HFFc6 (cell line): ENCODE measurements at regions not wholly inside any gene's neighbourhood (a gene's known extent, or its start where the extent isn't known, plus 50 kb on each side); places are given as distances from the start of the nearest gene placed in this dataset.

Experiments
- DNase-seq: peaks from one replicate; pipeline ENCODE4 v3.0.0-alpha.2; 2018
- H3K27ac Mint-ChIP-seq: 2 replicates; pipeline ENCODE4 v1.8.0; 2020; ENCODE audit warnings: mild to moderate bottlenecking, mixed read lengths
- H3K27me3 Mint-ChIP-seq: 2 replicates; pipeline ENCODE4 v1.8.0; 2021; ENCODE audit warnings: mild to moderate bottlenecking, moderate library complexity, mixed read lengths; ENCODE audit not compliant: insufficient read depth
- H3K36me3 Mint-ChIP-seq: 2 replicates; pipeline ENCODE4 v1.8.0; 2021; ENCODE audit warnings: low read depth, mixed read lengths
- H3K4me1 Mint-ChIP-seq: 2 replicates; pipeline ENCODE4 v1.8.0; 2020; ENCODE audit warnings: low read depth, mixed read lengths
- H3K4me3 Mint-ChIP-seq: 2 replicates; pipeline ENCODE4 v1.8.0; 2020; ENCODE audit warnings: mild to moderate bottlenecking, moderate library complexity, mixed read lengths
- H3K9me3 Mint-ChIP-seq: 2 replicates; pipeline ENCODE4 v1.8.0; 2020; ENCODE audit warnings: mild to moderate bottlenecking, mixed read lengths
- TF ChIP-seq, protein P1 (sequence below): fragments of 200-600 bp; sonication (generic); IDR thresholded peaks from 2 replicates; pipeline ENCODE4 v1.5.0; 2021; ENCODE audit warnings: antibody characterized with exemption, mild to moderate bottlenecking

DNA sequence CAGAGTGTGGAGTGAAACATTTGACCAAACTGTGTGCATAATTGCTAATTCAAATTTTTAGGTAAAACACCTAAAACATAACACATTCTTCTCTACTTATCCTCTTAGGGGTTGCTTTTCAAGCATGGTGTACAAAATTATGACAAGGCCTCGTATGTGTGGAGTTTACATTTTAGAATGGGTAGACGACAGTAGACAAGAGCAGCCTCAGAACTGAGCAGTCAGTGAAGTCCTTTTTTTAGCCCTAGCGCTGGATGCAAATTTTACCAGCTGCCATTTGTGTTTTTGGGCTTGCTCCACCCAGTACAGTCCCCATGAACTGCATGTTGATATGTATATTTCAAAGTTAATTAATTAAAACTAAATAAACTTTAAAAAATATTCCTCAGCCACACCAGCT, 64.7 kb upstream of the TOP3B start:
- Mint-ChIP-seq H3K27me3 (peaks cover 21% of the 10 kb centered on the region), H3K36me3 (no peaks in the 10 kb centered on the region), H3K4me1 (no peaks in the 10 kb centered on the region), H3K4me3 (no peak overlapping the region), H3K9me3 (no peaks in the 10 kb centered on the region; the same call in 1 of the 2 replicates), H3K27ac (no peak overlapping the region)
- no peak for DNase-seq
- TF ChIP-seq, protein P1, sequence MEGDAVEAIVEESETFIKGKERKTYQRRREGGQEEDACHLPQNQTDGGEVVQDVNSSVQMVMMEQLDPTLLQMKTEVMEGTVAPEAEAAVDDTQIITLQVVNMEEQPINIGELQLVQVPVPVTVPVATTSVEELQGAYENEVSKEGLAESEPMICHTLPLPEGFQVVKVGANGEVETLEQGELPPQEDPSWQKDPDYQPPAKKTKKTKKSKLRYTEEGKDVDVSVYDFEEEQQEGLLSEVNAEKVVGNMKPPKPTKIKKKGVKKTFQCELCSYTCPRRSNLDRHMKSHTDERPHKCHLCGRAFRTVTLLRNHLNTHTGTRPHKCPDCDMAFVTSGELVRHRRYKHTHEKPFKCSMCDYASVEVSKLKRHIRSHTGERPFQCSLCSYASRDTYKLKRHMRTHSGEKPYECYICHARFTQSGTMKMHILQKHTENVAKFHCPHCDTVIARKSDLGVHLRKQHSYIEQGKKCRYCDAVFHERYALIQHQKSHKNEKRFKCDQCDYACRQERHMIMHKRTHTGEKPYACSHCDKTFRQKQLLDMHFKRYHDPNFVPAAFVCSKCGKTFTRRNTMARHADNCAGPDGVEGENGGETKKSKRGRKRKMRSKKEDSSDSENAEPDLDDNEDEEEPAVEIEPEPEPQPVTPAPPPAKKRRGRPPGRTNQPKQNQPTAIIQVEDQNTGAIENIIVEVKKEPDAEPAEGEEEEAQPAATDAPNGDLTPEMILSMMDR: no peak

DNA sequence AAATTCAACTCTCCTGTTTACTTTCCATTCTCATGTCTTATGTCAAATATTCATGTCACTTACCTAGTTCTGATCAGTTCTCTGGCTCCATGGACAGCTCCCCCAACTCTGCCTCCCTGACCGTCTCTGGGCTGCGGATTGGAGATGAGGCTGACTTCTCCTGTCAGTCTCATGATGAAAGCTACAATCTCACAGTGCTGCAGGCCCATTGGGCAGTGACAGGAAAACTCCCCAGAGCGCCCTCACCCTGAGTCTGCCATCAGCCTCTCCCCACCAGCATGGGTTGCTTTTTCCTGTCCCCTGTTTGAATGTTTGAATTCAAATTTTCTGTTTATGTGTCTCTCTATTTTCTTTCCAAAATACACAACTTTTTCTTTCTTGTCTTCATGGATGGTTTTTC, 63.8 kb upstream of the TOP3B start:
- Mint-ChIP-seq H3K9me3 (no peaks in the 10 kb centered on the region), H3K36me3 (no peaks in the 10 kb centered on the region), H3K4me3 (no peak overlapping the region), H3K27me3 (peaks cover 21% of the 10 kb centered on the region), H3K27ac (no peak overlapping the region), H3K4me1 (no peaks in the 10 kb centered on the region)
- TF ChIP-seq, protein P1: no peak
- DNase-seq: no peak

DNA sequence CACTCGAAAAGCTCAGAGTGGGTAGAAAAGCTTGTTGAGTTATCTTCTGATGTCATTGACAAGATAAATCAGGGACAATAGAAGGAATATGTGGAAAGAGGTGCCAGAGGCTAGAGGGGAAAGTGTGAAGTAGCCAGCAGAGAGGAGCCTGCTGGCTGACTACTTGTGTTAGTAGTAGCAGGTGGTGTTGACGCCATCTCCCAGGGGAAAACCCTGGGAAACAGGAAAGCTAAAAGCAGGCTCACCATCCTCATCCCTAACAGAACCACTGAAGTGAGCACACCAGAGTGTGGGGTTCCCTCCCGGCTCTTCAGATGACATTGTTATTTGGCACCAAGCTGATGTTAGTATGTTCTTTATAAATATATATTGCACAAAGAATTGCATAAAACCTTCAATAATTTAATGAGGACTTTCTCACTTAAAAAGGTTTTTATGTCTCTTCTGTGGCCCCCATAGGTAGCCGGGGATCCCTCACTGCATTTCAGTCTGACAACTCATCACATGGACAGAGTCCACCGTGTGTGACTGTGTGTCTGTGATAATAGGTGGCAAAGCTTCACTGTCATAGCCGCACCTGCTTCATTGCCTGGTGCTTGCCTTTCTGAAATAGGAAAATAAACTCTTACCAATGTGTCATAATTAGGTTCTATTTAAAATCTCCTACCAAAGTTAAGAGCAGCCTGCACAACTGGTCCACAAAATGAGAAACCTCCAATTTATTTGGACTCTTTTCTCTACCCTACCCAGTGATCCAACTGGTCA, 63.2 kb upstream of the TOP3B start:
- H3K36me3 Mint-ChIP-seq: no peaks in the 10 kb centered on the region
- TF ChIP-seq, protein P1: no peak
- no peak overlapping the region for H3K27ac Mint-ChIP-seq
- H3K9me3 Mint-ChIP-seq: no peaks in the 10 kb centered on the region
- H3K4me3 Mint-ChIP-seq: no peak overlapping the region
- DNase-seq: no peak
- H3K27me3 Mint-ChIP-seq: peaks cover 21% of the 10 kb centered on the region
- no peaks in the 10 kb centered on the region for H3K4me1 Mint-ChIP-seq

DNA sequence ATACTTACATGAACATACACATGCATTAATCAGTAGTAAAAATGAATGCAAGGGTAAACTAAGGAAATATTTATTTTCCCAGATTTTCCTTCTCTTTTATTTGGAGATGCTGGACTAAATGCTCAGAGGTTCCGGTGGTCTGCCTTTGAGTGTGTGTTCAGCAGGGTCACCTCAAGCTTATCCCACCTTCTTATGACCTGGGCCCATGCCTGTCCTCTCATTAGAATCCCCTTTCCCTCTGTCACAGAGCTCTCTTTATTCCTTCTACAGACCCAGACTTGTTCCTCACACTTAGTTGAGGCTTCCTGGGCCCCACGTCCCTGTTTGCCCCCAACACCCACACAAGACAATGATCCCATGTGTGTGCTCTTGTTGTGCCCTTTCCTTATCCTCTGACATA, 61.6 kb upstream of the TOP3B start:
- H3K36me3 Mint-ChIP-seq: no peaks in the 10 kb centered on the region
- DNase-seq: no peak
- TF ChIP-seq, protein P1: no peak
- no peaks in the 10 kb centered on the region for H3K4me1 Mint-ChIP-seq
- H3K4me3 Mint-ChIP-seq: no peak overlapping the region
- peaks cover 25% of the 10 kb centered on the region for H3K27me3 Mint-ChIP-seq
- no peak overlapping the region for H3K27ac Mint-ChIP-seq
- H3K9me3 Mint-ChIP-seq: no peaks in the 10 kb centered on the region

DNA sequence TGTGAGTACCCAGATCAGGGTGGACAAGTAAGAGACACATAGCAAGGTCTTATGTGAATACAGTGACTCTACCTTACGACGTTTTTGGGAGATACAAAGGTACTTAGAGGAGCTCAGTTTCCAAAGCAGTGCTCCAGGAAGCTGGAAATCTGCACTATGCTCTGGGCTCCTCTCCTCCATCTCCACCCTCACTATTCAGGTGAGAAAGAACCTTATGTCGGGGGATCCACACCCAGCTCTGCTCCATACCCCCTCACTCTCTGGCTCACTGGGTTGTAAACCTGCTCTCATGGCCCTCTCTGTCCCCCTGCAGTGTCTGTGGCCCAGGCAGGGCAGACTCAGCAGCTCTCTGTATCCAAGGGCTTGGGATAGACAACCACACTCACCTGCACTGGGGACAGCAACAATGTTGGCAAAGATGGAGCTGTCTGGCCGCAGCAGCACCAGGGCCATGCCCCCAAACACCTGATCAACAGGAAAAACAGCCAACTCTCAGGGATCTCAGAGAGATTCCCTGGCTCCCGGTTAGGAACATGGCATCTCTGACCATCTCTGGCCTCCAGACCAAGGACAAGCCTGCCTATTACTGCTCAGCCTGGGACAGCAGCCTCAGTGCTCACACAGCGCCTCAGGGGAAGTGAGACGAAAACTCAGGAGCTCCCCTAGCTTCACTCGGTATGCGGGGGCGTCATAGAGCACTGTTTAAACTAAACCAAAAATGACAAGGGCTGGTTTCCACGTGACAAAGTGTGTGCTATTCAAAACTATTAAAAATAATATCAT, 60.9 kb upstream of the TOP3B start:
- Mint-ChIP-seq H3K4me3 (no peak overlapping the region), H3K9me3 (no peaks in the 10 kb centered on the region), H3K27ac (no peak overlapping the region), H3K36me3 (no peaks in the 10 kb centered on the region), H3K4me1 (peaks cover 2% of the 10 kb centered on the region), H3K27me3 (peaks cover 22% of the 10 kb centered on the region)
- DNase-seq: no peak
- TF ChIP-seq, protein P1: no peak
